OCI-M1 (cell line): ENCODE measurements at regions not wholly inside any gene's neighbourhood (a gene's known extent, or its start where the extent isn't known, plus 50 kb on each side); places are given as distances from the start of the nearest gene placed in this dataset.
"Not testable (repeated sequence)": the region's sequence is repeated elsewhere in the genome, so short reads cannot be mapped to it uniquely, and the experiment has no call there.

Source experiments
- DNase-seq: peaks from one replicate; lab custom pipeline; 2025; lab: John Stamatoyannopoulos, UW

- peak; percentile 63 for DNase-seq
Measured at GRCh38 chr15:38002883-38003477, 68.5 kb downstream of the TMCO5A start.

DNA sequence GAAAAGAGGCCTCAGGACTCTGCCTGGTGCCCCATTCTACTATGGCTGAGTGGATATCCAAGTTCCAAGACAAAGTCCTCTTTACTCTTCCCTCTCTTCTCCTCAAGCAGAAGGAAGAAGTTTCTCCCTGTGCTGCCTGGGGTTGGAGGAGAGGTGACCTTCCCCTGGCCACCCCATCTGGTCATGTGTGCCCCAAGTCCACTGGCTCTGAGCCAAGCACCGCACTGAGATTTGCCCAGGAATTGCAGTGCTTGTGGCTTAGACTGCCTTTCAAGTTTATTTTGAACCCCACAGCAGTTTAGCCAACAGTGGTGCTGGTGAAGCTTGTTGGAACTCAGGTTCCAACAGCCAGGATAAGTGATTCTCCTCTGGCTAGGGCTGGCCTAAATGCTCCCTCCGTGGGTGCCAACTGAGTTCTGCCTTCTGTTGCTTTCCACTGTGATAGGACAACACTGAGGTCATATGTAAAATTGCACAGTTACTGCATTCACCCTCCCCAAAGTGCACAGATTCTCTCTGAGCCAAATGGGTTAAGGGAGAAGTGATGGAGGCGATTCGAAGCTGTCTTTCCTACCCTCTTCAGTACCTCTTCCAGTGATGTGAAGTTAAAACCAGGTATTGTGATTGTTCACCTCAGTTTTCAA is 69.9 kb downstream of the TMCO5A start:
- no peak for DNase-seq

GRCh38 chr15:38005953-38006808 is 71.7 kb downstream of the TMCO5A start:
- no peak for DNase-seq

DNA sequence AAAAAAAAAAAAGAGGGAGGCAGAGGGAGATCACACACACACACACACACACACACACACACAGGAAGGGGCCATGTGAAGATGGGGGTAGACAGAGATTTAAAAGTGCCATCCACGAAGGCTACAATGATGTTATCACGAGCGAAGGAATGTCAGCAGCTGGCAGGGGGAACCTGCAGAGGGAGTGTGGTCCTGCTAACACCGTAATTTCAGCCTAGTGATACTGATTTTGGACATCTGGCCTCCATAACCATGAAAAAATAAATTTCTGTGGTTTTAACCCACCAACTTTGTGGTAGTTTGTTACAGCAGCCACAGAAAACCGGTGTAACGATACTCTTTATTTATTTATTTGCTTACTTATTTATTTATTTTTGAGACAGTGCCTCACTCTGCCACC is 76.0 kb downstream of the TMCO5A start:
- DNase-seq = no peak

DNA sequence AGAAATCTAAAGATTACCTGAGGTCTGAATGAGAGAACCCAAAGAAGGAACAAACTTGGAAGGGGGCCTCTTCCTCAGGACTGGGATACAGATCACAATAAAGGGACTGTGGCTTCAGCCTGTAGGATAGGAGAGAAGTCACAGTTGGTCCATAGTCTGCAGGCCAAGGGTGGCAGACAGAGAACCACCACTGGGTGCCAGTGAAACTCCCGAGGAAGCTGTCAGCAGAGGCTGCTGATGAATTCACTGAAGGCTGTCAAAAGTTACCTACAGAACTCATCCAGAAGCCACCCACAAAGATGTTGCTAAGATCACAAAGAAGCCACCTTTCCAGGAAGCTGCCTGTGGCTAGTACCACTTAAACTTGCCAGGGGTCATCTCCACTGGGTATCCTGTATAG is 78.5 kb downstream of the TMCO5A start:
- no peak for DNase-seq

GRCh38 chr15:38017721-38018120 is 83.3 kb downstream of the TMCO5A start:
- DNase-seq = no peak

DNA sequence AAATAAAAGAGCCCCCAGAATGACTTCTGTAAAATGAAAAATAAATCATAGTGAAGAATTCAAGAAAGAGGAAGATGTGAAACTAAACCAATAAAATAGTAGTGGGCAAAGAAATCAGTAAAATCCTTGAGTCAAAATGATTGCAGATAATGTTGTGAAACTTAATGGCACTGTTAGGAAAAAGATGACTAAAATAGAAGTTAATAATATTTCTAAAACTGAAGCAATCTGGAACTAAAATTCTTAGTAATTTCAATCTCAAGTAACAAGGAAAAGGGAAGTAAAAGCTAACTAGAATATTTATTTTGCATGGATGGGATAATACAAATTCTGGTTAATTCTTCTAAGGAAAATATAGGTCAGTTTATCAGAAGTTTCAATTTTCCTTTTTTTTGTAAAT is 84.6 kb downstream of the TMCO5A start:
- no peak for DNase-seq

GRCh38 chr15:38021259-38021658 is 86.8 kb downstream of the TMCO5A start:
- no peak for DNase-seq

GRCh38 chr15:38024293-38025091 is 90.1 kb downstream of the TMCO5A start:
- DNase-seq = no peak

GRCh38 chr15:38025656-38026055 is 91.2 kb downstream of the TMCO5A start:
- not testable (repeated sequence) for DNase-seq

- DNase-seq = no peak
Measured at GRCh38 chr15:38028869-38029268, 94.4 kb downstream of the TMCO5A start.

DNA sequence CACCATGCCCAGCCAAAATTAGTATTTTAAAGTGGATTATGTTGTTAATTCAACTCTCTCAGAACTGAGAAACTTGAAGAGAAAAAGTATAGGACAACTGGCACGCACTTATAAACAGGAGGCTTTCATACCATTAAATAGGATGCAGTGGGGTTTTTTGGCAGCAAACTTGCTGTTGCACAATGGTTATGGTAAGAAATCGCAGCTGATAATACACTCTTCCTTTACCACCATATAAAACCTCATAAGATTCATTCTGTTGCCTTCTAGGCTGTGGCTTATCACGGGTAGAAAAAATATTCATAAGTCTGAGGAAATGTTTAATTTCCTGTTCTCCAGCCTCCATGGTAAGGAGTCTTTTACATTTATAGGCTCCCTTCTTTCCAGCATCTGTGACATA is 95.3 kb downstream of the TMCO5A start:
- no peak for DNase-seq

DNA sequence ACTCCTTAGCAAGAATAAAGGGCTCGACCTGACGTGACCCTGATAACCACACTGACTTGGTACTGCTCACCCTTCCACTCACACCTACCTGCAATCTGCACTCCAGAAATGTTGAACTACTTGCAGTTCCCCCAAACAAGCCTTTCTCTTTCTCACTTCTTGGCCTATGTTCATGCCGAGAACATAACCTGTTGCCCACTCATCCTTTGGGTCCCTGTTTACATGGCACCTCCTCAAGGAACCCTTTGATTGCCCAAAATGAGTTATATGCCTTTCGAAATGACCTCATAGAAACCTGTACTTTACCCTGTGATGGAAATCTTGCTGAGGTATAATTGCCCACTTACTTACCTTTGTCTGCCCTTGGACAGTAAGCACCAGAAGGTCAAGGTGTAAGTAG is 96.2 kb downstream of the TMCO5A start:
- DNase-seq = no peak

DNA sequence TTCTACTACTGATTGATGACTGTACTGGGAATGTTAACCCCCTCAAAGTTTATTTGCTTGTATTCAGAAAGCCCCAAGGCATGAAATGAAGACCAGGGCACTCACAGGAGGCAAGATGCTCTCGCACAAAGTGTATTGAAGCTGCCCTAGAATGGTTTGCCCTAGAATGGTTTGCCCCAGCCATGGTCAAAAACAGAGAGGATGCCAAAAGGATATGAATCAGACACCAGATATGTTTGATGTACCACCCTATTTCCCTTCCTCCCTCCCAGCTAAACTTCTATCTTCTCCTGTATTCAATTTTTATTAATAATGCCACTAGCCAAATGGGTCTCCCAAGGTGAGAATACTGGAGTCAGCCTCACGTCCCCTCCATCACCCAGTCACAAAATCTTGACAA is 101.3 kb downstream of the TMCO5A start:
- no peak for DNase-seq

- no peak for DNase-seq
Measured at GRCh38 chr15:38036790-38037338, 102.4 kb downstream of the TMCO5A start.

DNA sequence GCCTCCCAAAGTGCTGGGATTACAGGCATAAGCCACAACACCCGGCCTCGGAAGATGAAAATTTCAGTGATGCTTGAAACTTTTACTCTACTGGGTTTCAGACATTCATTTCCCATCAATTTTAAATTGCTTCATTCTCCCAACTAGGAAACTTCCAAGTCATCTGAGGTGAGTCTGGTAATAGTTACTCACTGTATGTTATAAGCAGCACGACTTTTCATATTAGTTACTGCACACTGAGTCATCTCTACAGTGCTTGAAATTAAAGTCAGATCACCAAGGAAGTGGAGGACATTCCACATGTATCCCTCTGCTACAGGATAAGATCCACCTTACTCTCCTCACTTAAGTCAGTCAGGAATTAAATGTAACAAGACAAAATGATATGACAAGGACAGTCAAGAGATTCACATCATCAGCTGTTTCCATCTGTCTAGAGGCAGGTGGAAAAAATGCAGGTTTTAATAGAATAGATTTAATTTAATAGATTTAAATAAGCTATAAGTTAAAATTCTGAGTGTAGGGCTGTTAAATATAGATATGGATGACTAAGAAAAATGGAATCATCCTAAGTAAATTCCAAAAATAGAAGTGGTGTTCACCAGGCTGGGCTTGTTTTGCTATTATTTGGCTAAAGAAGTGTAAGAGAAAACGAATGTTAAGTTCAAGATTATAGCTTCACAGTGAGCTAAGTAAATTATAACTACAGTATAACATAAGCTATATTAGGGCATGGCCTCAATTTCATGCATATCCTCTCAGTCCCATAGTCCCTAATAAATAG is 104.4 kb downstream of the TMCO5A start:
- no peak for DNase-seq

DNA sequence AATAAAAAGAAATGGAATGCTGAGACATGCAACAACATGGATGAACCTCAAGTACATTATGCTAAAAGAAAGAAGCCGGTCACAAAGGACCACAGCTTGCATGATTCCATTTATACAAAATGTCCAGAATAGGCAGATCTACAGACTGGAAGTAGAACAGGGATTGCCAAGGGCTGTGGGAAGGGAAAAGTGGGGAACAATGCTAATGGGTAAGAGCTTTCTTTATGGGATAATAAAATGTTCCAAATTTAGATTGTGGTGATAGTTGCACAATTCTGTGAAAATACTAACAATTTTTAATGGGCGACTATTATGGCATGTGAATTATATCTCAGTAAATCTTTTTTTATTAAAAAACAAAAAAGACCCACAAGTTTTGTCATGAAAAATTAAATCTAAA is 106.2 kb downstream of the TMCO5A start:
- DNase-seq = no peak

DNA sequence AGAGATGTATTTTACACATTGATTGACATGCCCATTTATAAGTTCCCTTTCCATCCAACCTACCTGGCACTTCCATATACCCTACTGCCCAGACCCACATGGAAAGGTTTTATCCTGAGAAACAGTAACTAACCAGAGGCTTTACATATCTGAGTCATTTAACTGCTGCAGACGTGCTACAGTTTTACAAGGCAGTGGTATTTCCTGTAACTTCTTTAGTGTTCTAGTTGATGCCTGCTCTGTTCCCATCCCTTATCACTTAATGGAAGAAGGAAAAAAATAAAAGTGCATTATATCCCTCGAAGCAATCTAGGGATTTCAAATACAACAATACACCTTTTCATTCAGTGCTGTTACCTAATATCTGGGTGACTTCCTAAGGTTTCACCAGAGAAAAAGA is 107.1 kb downstream of the TMCO5A start:
- DNase-seq = no peak

DNA sequence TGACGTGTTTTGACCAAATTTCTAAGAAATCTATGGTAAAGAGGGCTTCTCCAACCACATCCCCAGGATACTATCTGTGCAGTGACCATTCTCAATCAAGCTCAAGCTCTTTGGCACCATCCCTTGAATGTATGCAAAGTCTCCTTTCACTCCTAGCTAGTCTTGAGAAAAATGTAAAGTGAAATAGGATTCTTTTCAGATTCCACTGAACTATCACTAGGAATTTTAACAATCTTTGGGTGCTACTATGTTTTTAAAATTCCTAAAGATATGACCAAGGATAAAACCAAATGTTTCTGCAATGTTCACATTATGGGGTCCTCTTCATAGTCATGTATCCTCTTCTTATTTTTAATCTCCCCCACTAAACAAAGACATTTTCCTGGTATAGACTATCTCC is 107.8 kb downstream of the TMCO5A start:
- peak; percentile 5 for DNase-seq

- peak; percentile 2 for DNase-seq
Measured at GRCh38 chr15:38042707-38043445, 108.4 kb downstream of the TMCO5A start.
